ENCODE measurements at regions not wholly inside any gene's neighbourhood (a gene's known extent, or its start where the extent isn't known, plus 50 kb on each side); places are given as distances from the start of the nearest gene placed in this dataset.

DNA sequence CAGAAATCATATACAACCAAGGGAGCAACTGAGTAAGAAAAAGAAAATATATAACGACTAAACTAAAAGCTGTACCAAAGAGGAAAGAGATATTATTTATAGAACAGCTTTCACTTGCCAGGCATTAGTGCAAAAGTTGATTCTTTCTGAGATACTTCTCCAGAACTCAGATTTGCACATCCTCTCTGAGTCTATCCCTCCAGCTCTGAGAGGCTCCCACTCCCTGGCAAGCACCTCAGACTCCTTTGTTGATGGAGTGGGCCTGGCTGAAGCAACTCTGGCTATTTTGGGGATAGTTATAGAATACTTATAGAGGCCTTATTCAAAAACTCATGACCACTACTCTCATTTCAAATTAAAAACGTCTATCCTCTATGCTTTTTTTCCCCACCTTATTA, 501.6 kb upstream of the TNP1 start:
- DNase-seq (ENCODE audit: low read depth), result peak; percentile 71
- TF ChIP-seq, protein P1, sequence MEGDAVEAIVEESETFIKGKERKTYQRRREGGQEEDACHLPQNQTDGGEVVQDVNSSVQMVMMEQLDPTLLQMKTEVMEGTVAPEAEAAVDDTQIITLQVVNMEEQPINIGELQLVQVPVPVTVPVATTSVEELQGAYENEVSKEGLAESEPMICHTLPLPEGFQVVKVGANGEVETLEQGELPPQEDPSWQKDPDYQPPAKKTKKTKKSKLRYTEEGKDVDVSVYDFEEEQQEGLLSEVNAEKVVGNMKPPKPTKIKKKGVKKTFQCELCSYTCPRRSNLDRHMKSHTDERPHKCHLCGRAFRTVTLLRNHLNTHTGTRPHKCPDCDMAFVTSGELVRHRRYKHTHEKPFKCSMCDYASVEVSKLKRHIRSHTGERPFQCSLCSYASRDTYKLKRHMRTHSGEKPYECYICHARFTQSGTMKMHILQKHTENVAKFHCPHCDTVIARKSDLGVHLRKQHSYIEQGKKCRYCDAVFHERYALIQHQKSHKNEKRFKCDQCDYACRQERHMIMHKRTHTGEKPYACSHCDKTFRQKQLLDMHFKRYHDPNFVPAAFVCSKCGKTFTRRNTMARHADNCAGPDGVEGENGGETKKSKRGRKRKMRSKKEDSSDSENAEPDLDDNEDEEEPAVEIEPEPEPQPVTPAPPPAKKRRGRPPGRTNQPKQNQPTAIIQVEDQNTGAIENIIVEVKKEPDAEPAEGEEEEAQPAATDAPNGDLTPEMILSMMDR (IDR thresholded peaks at IDR 0.05; ENCODE audit: insufficient read depth, low read length), result no peak
- H3K4me3 ChIP-seq (ENCODE audit: low read depth, low read length), result no peak overlapping the region

DNA sequence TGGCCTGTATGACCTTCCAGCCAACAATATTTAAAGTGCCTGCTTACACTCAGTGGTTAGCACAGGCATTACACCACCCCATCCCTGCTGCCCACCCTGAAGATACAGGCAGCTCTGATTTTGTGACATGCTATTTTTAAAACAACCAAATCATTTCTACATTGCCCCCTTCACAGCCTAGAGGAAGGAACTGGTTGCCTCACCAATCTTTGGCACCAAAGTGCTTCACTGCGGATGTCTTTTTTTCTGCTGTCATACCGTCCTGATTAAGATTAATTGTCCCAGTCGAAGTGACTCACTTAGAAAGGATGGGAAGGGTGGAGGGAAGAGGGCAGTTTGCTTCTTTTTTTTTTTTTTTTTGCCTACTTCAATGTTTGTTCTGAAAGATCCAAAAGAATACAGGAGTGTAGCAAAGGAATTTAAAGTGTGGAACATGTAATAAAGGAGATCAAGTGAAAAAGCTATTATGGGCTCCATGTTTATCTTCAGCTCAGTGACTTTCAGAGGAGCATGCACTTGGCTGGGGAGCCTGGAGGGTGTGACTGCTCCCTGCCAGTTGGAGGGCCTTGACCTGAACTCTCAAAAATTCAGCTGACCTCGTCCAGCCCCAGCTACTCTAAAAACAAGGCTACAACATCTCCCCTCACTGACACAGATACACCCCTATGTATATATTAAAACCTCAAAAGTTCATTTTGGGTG, 501.1 kb upstream of the TNP1 start:
- no peak overlapping the region for H3K4me3 ChIP-seq (ENCODE audit: low read depth, low read length)
- DNase-seq (ENCODE audit: low read depth), result peak; percentile 98
- TF ChIP-seq, protein P1 (IDR thresholded peaks at IDR 0.05; ENCODE audit: insufficient read depth, low read length), result peak; percentile 35

DNA sequence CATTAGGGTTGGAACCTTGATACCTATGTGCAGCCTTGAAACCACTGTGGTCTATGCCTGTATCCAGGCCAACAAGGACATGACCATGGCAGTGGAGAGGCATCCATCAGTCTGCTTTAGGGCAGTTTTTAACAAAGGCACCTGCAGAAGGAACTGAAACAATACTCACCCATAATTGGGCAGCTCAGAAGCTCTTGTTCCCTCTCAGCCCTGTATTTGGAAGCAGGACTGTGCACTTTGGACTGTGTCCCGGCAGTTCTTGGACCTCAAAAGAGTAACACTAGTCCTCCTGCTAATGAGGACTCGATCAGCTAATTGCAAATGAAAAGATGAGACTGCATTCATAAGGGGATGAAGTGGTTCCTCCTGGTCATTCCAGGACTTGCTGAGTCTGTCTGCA, 500.2 kb upstream of the TNP1 start:
- DNase-seq (ENCODE audit: low read depth), result no peak

DNA sequence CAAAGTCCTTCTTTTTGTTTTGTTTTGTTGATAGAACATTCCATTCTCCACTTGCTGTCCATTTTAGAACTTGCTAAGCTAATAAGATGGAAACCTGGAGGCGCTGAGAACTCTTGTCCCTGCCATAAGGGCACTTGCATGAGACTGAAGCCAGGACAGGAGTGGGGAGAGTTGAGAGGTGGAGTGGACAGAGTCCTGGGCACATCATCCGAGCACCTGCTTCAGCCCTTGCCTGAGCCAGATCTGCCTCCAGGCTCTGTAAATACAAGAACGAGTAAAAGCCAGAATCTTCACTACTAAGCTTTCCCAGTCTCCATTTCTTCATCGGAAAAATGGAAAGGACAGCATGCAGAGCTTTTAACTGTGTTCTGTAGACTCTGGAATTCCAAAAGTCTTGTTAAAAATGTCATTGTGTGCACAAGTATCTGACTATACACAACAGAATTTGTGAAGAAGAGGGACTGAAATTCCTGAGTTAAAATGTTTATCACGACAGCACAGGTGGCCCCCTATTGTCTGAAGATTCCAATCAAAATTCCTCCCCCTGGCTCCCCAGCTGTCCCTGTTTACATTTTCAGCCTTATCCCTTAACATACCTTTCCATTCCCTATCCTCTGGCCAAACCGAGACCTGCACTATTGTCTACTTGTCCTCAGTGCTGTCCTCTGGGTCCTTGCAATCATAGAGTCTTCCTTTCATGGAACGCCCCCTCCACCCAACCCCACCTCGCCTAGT, 498.2 kb upstream of the TNP1 start:
- DNase-seq (ENCODE audit: low read depth), result no peak
- no peak overlapping the region for H3K4me3 ChIP-seq (ENCODE audit: low read depth, low read length)
- TF ChIP-seq, protein P1 (IDR thresholded peaks at IDR 0.05; ENCODE audit: insufficient read depth, low read length), result no peak

More for the DNA sequence above, 500.2 kb upstream of the TNP1 start:
- TF ChIP-seq, protein P1 (IDR thresholded peaks at IDR 0.05; ENCODE audit: insufficient read depth, low read length), result no peak
- H3K4me3 ChIP-seq (ENCODE audit: low read depth, low read length), result no peak overlapping the region

DNA sequence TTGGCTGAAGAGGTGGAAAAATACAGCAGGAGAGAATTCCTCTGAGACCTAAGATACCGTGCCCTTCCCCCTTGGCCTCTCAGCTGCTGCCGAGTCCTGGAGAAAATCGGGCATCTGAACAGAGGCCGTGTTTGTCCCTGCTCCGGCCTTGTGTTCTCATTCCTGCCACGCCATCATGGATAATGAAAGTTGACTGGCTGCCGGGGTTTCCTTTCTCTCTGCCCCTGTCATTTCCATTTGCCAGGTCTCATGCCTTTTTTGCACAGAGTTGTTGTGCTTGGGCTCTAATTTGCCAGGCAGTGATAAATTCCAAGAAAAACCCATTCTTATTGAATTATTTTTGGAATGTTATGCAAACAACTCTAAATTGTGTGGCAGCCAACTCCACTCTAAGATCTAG, 496.9 kb upstream of the TNP1 start:
- DNase-seq (ENCODE audit: low read depth), result peak; percentile 73
- TF ChIP-seq, protein P1 (IDR thresholded peaks at IDR 0.05; ENCODE audit: insufficient read depth, low read length), result no peak
- H3K4me3 ChIP-seq (ENCODE audit: low read depth, low read length), result no peak overlapping the region

DNA sequence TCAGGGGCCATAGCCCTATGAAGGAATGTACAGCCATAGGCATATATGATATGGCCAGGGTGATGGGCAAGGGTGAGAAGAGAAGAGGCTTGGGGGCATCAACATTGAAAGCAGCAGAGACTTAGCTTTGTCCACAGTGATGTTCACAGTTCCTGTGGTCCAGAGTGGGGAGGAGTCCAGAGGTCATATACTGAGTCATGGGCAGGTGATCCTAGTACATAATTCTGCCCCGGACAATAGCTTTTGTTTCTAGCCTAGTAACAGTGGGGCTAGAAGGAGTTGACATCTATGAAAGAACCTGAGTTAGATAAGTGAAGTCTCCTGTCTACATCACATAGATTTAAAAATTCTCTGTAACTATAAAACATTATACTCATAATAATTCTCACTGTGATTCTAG, 496.3 kb upstream of the TNP1 start:
- no peak for DNase-seq (ENCODE audit: low read depth)
- no peak overlapping the region for H3K4me3 ChIP-seq (ENCODE audit: low read depth, low read length)
- TF ChIP-seq, protein P1 (IDR thresholded peaks at IDR 0.05; ENCODE audit: insufficient read depth, low read length), result no peak

All from fibroblast of the aortic adventitia (primary cell).